Hepatocyte (in vitro differentiated cells): ENCODE measurements at regions not wholly inside any gene's neighbourhood (a gene's known extent, or its start where the extent isn't known, plus 50 kb on each side); places are given as distances from the start of the nearest gene placed in this dataset.

Source experiments
- CTCF ChIP-seq: fragments of 200-600 bp; sonication (generic); IDR thresholded peaks from 2 replicates; pipeline ENCODE4 v1.5.1; 2016; ENCODE audit warnings: antibody characterized with exemption, mild to moderate bottlenecking; ENCODE audit not compliant: poor library complexity
- EZH2 ChIP-seq: fragments of 200-600 bp; sonication (generic); IDR thresholded peaks from 2 replicates; pipeline ENCODE4 v1.6.1; 2016; ENCODE audit warnings: antibody characterized with exemption, mild to moderate bottlenecking, borderline replicate concordance

GRCh38 chr10:125554016-125554703, 128.8 kb downstream of the TEX36 start:
- no peak for TF ChIP-seq EZH2
- TF ChIP-seq CTCF, result no peak
